B cell (primary cell): ENCODE measurements at regions not wholly inside any gene's neighbourhood (a gene's known extent, or its start where the extent isn't known, plus 50 kb on each side); places are given as distances from the start of the nearest gene placed in this dataset.

Experiments
- ATAC-seq: fragments of 200-7000 bp; cut with Tn5 transposase; one replicate; pipeline ENCODE4 v1.10.0; 2021; ENCODE audit warnings: low read depth, mild to moderate bottlenecking, moderate number of reproducible peaks, moderate library complexity
- CTCF ChIA-PET: fragments of 350-600 bp; sonication (Branson Sonifier 250); formaldehyde crosslinking; loops from one replicate; lab custom pipeline; 2021; ENCODE audit warnings: antibody characterized with exemption, inconsistent platforms; lab: Charles Lee
- POLR2A ChIA-PET: fragments of 350-600 bp; sonication (Branson Sonifier 250); formaldehyde crosslinking; loops from one replicate; lab custom pipeline; 2021; ENCODE audit warnings: antibody characterized with exemption; lab: Charles Lee
- DNase-seq: peaks from one replicate; pipeline ENCODE4 v3.0.0; 2013
- H2AFZ ChIP-seq: 2 replicates; pipeline ENCODE4 v1.6.1; 2012; ENCODE audit warnings: mild to moderate bottlenecking, low read depth, low read length; ENCODE audit not compliant: insufficient read depth, poor library complexity, severe bottlenecking
- H3K27ac ChIP-seq, 2 donors: 1 replicate in 1 of 2; 2 replicates in 1 of 2; pipeline ENCODE4 v1.5.1; 2012 to 2013; ENCODE audit warnings: low read length in 2 of 2, mild to moderate bottlenecking in 2 of 2, moderate library complexity in 1 of 2
- H3K27me3 ChIP-seq, 4 experiments: fragments of 200-600 bp in 1 of 4; sonication (generic) in 1 of 4; replicated peaks in 1 of 4; 1 replicate in 2 of 4; 2 replicates in 2 of 4; pipeline versions ENCODE4 v1.6.1 to v1.7.0; 2013 to 2016; ENCODE audit warnings: low read length in 3 of 4, mild to moderate bottlenecking in 2 of 4, mixed read lengths in 1 of 4, moderate library complexity in 1 of 4; ENCODE audit not compliant: insufficient read depth in 4 of 4, control insufficient read depth in 3 of 4; ENCODE audit errors: control extremely low read depth in 1 of 4
- H3K36me3 ChIP-seq, 2 experiments: replicated peaks in 1 of 2; 1 replicate in 1 of 2; 2 replicates in 1 of 2; pipeline versions ENCODE4 v1.6.1 to v1.7.1; 2013; ENCODE audit warnings: low read length in 1 of 2; ENCODE audit not compliant: insufficient read depth in 2 of 2, control insufficient read depth in 1 of 2; ENCODE audit errors: control extremely low read depth in 1 of 2, extremely low read depth in 1 of 2
- H3K4me1 ChIP-seq, 2 donors: fragments of 200-600 bp in 1 of 2; sonication (generic) in 1 of 2; 1 replicate in 1 of 2; 2 replicates in 1 of 2; pipeline versions ENCODE4 v1.5.1 to v1.6.1; 2013 to 2017; ENCODE audit warnings: low read length in 2 of 2; ENCODE audit not compliant: control insufficient read depth in 2 of 2, insufficient read depth in 2 of 2
- H3K4me2 ChIP-seq: replicated peaks from 2 replicates; pipeline ENCODE3; 2012; ENCODE audit warnings: mild to moderate bottlenecking, low read depth, low read length; ENCODE audit not compliant: poor library complexity, severe bottlenecking
- H3K4me3 ChIP-seq, 5 experiments: fragments of 200-600 bp in 1 of 5; sonication (generic) in 1 of 5; 1 replicate in 3 of 5; 2 replicates in 2 of 5; pipeline versions ENCODE4 v1.5.1 to v1.7.0; 2011 to 2016; ENCODE audit warnings: low read length in 4 of 5, mild to moderate bottlenecking in 4 of 5, low read depth in 2 of 5, control low read depth in 1 of 5, moderate library complexity in 1 of 5; ENCODE audit not compliant: insufficient read depth in 1 of 5; ENCODE audit errors: control extremely low read depth in 1 of 5, extremely low read depth in 1 of 5
- H3K79me2 ChIP-seq: fragments of 200-600 bp; sonication (generic); one replicate; pipeline ENCODE4 v1.6.0; 2016; ENCODE audit warnings: low read length; ENCODE audit not compliant: control insufficient read depth, insufficient read depth
- H3K9ac ChIP-seq: fragments of 200-600 bp; sonication (generic); 2 replicates; pipeline ENCODE4 v1.6.1; 2017; ENCODE audit warnings: mild to moderate bottlenecking, low read length, moderate library complexity
- H3K9me3 ChIP-seq, 3 donors: one replicate each; pipeline versions ENCODE4 v1.6.1 to v1.7.1; 2013; ENCODE audit warnings: low read length in 2 of 3; ENCODE audit not compliant: control insufficient read depth in 2 of 3, insufficient read depth in 1 of 3; ENCODE audit errors: control extremely low read depth in 1 of 3
- H4K20me1 ChIP-seq: 2 replicates; pipeline ENCODE4 v1.6.0; 2012; ENCODE audit warnings: mild to moderate bottlenecking, low read length; ENCODE audit not compliant: insufficient read depth, control insufficient read depth, poor library complexity, severe bottlenecking
- H3K27ac Mint-ChIP-seq: one replicate; pipeline ENCODE4 v1.8.0; 2021; ENCODE audit warnings: mixed read lengths
- H3K27me3 Mint-ChIP-seq: one replicate; pipeline ENCODE4 v1.8.0; 2021; ENCODE audit warnings: mixed read lengths
- H3K4me1 Mint-ChIP-seq: one replicate; pipeline ENCODE4 v1.8.0; 2021; ENCODE audit warnings: mixed read lengths
- H3K4me3 Mint-ChIP-seq: one replicate; pipeline ENCODE4 v1.8.0; 2021; ENCODE audit warnings: mixed read lengths
- H3K9me3 Mint-ChIP-seq: one replicate; pipeline ENCODE4 v1.8.0; 2022; ENCODE audit warnings: mixed read lengths; ENCODE audit not compliant: insufficient read depth
- CTCF ChIP-seq: fragments of 200-600 bp; IDR thresholded peaks from one replicate; pipeline ENCODE4 v1.8.0; 2022; ENCODE audit warnings: antibody characterized with exemption, mild to moderate bottlenecking
- EZH2 ChIP-seq: IDR thresholded peaks from 2 replicates; pipeline ENCODE4 v1.6.1; 2012; ENCODE audit warnings: borderline replicate concordance, low read depth, mild to moderate bottlenecking, moderate library complexity, low read length; ENCODE audit not compliant: insufficient read depth, poor library complexity, severe bottlenecking
- WGBS: methylation state at CpG from one replicate; pipeline ENCODE4 v1.1.5; 2013; ENCODE audit warnings: missing lambda C conversion rate; ENCODE audit not compliant: insufficient coverage; 5-methylcytosine and 5-hydroxymethylcytosine counted together
- intact Hi-C: fragments of 100-400 bp; cut with micrococcal nuclease; formaldehyde crosslinking; loops from one replicate; pipeline ENCODE4 v1.10.0; 2022

DNA sequence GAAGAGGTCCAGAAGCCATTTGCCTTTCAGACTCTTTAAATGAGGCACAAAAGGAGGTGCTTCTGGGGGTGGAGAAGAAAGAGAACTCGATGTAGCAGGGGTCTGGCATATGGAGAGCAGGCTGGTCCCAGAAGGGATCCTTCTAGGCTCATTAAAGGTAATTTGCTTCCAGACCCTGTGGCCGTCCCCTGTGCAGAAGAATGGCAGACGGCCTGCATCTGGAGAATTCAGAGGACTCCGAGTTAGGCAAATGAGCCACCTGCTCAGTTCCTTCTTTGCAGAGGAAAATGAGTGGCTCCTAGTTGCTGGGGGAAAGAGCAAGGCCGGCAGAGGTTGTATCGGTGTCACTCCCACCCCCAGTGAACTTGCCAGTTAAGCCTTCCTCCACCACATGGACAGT is 73.8 kb upstream of the FAM180A start:
- Histone ChIP-seq H3K79me2 (no peaks in the 10 kb centered on the region), H3K9ac (no peak overlapping the region), H3K9me3 (no peaks in the 10 kb centered on the region), H3K36me3 (no peaks in the 10 kb centered on the region), H2AFZ (no peak overlapping the region), H3K4me2 (no peak overlapping the region), H3K27me3 (peaks cover 0 to 7% (median 2%) of the 10 kb centered on the region in 4 experiments), H4K20me1 (no peaks in the 10 kb centered on the region), H3K27ac (no peak overlapping the region), H3K4me3 (no peak overlapping the region), H3K4me1 (no peaks in the 10 kb centered on the region)
- CTCF ChIA-PET = no interaction called here
- DNase-seq (no peak), ATAC-seq (no peak)
- intact Hi-C loops = no loop called here
- H3K27me3 Mint-ChIP-seq = peaks cover 17% of the 10 kb centered on the region
- H3K9me3 Mint-ChIP-seq = no peaks in the 10 kb centered on the region
- H3K4me1 Mint-ChIP-seq = no peaks in the 10 kb centered on the region
- POLR2A ChIA-PET = no interaction called here
- WGBS = 84% methylated on average over 5 of the region's 6 CpGs
- H3K4me3 Mint-ChIP-seq = no peak overlapping the region
- TF ChIP-seq EZH2 = no peak
- TF ChIP-seq CTCF = no peak
- H3K27ac Mint-ChIP-seq = no peak overlapping the region

DNA sequence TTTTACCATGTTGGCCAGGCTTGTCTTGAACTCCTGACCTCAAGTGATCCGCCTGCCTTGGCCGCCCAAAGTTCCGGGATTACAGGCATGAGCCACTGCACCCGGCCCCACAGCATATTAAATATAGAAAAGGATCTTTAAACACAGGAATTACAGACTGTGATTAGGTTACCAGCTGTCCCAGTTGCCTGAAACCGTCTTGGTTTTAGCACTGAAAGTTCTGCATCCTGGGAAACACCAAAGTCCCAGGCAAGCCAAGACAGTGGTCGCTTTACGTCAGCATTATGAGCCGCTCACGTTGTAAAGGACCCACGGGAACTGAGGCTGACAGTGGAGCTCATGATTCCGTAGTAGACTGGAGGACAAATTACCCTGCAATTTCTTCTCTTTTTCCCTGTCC is 69.0 kb upstream of the FAM180A start:
- peaks cover 0 to 3% (median 0%) of the 10 kb centered on the region in 3 donors for H3K9me3 ChIP-seq
- no peaks in the 10 kb centered on the region for H3K79me2 ChIP-seq
- TF ChIP-seq EZH2 (no peak), CTCF (no peak)
- Mint-ChIP-seq H3K27me3 (peaks cover 28% of the 10 kb centered on the region), H3K4me3 (no peak overlapping the region), H3K4me1 (no peaks in the 10 kb centered on the region), H3K27ac (no peak overlapping the region), H3K9me3 (no peaks in the 10 kb centered on the region)
- H3K27me3 ChIP-seq = peaks cover 0 to 13% (median 2%) of the 10 kb centered on the region in 4 experiments
- WGBS = 91% methylated on average over 6 of the region's 11 CpGs
- no peaks in the 10 kb centered on the region for H4K20me1 ChIP-seq
- ChIA-PET CTCF (interaction anchor here (1.5 kb wide), 1 partner anchor 17 kb away, joined by 4 read pairs; no protein-coding TSS in a partner anchor), POLR2A (no interaction called here)
- ATAC-seq (no peak), DNase-seq (no peak)
- H3K4me1 ChIP-seq = no peaks in the 10 kb centered on the region
- H3K27ac ChIP-seq = no peak overlapping the region
- H3K4me3 ChIP-seq = no peak overlapping the region
- H2AFZ ChIP-seq = no peak overlapping the region
- intact Hi-C loops = no loop called here
- no peak overlapping the region for H3K9ac ChIP-seq
- H3K4me2 ChIP-seq = no peak overlapping the region
- no peaks in the 10 kb centered on the region for H3K36me3 ChIP-seq
